HCT116 (cell line): ENCODE measurements at regions not wholly inside any gene's neighbourhood (a gene's known extent, or its start where the extent isn't known, plus 50 kb on each side); places are given as distances from the start of the nearest gene placed in this dataset.

Experiments used
- CBX3 ChIP-seq: IDR thresholded peaks from 2 replicates; pipeline ENCODE4 v1.6.1; 2012; ENCODE audit warnings: low read depth
- CEBPB ChIP-seq: IDR thresholded peaks from 2 replicates; pipeline ENCODE4 v1.6.1; 2012; ENCODE audit warnings: low read depth
- CTCF ChIP-seq, 3 experiments: fragments of 200-600 bp in 1 of 3; sonication (generic) in 1 of 3; IDR thresholded peaks in 2 of 3; conservative IDR thresholded peaks in 1 of 3; 2 replicates each; pipeline ENCODE4 v1.5.1; 2012 to 2017; ENCODE audit warnings: low read depth in 2 of 3, low read length in 2 of 3, antibody characterized with exemption in 1 of 3, borderline replicate concordance in 1 of 3, control low read depth in 1 of 3, mild to moderate bottlenecking in 1 of 3, mixed read lengths in 1 of 3, mixed run types in 1 of 3, moderate library complexity in 1 of 3; ENCODE audit not compliant: insufficient read depth in 1 of 3
- POLR2A ChIP-seq: IDR thresholded peaks from 2 replicates; pipeline ENCODE4 v1.7.0; 2011; ENCODE audit warnings: borderline replicate concordance; ENCODE audit not compliant: insufficient read depth, insufficient read length; ENCODE audit errors: extremely low read depth
- SIN3A ChIP-seq: IDR thresholded peaks from 2 replicates; pipeline ENCODE4 v1.6.1; 2012; ENCODE audit warnings: low read depth

- no peak for TF ChIP-seq CEBPB
- TF ChIP-seq POLR2A, result no peak
- no peak for TF ChIP-seq CTCF (IDR thresholded peaks at IDR 0.05 in 2 of 3, conservative IDR thresholded peaks at IDR 0.05 in 1 of 3; ENCODE audit: borderline replicate concordance in 1 of 3, insufficient read depth in 1 of 3, low read depth in 2 of 3, low read length in 2 of 3)
- no peak for TF ChIP-seq CBX3
- TF ChIP-seq SIN3A, result no peak
These were observed 58.9 kb downstream of the SHANK2 start for GRCh38 chr11:71193431-71193830.
